Muscle layer of duodenum (tissue), 2 donors: ENCODE measurements at regions not wholly inside any gene's neighbourhood (a gene's known extent, or its start where the extent isn't known, plus 50 kb on each side); places are given as distances from the start of the nearest gene placed in this dataset.

ENCODE experiments used
- H3K27ac ChIP-seq: one replicate; pipeline ENCODE4 v1.7.0; 2013; ENCODE audit warnings: mild to moderate bottlenecking, low read length
- H3K27me3 ChIP-seq: one replicate; pipeline ENCODE4 v1.7.0; 2013; ENCODE audit warnings: low read depth, mild to moderate bottlenecking, control low read depth, low read length
- H3K36me3 ChIP-seq, 2 donors: one replicate each; pipeline ENCODE4 v1.7.0; 2013; ENCODE audit warnings: low read length in 2 of 2, control low read depth in 1 of 2, mild to moderate bottlenecking in 1 of 2; ENCODE audit not compliant: insufficient read depth in 2 of 2, control insufficient read depth in 1 of 2
- H3K4me1 ChIP-seq, 2 donors: one replicate each; pipeline ENCODE4 v1.7.0; 2013; ENCODE audit warnings: low read length in 2 of 2, mild to moderate bottlenecking in 2 of 2, control low read depth in 1 of 2, moderate library complexity in 1 of 2; ENCODE audit not compliant: insufficient read depth in 2 of 2, control insufficient read depth in 1 of 2
- H3K4me3 ChIP-seq, 2 donors: one replicate each; pipeline ENCODE4 v1.7.0; 2013; ENCODE audit warnings: low read length in 2 of 2, low read depth in 1 of 2, mild to moderate bottlenecking in 1 of 2
- H3K9me3 ChIP-seq, 2 donors: one replicate each; pipeline ENCODE4 v1.7.0; 2013; ENCODE audit warnings: low read length in 2 of 2, control low read depth in 1 of 2, mild to moderate bottlenecking in 1 of 2; ENCODE audit not compliant: control insufficient read depth in 1 of 2
- donor health status: healthy.

GRCh38 chr13:85663856-85664255 lies 135.4 kb downstream of the SLITRK6 start:
- Histone ChIP-seq H3K27ac (no peak overlapping the region), H3K4me3 (no peak overlapping the region), H3K36me3 (no peaks in the 10 kb centered on the region), H3K4me1 (no peaks in the 10 kb centered on the region), H3K27me3 (no peaks in the 10 kb centered on the region), H3K9me3 (no peaks in the 10 kb centered on the region)

GRCh38 chr13:85662186-85662585 lies 137.0 kb downstream of the SLITRK6 start:
- no peaks in the 10 kb centered on the region for H3K4me1 ChIP-seq
- H3K9me3 ChIP-seq = no peaks in the 10 kb centered on the region
- H3K27ac ChIP-seq = no peak overlapping the region
- H3K36me3 ChIP-seq = no peaks in the 10 kb centered on the region
- no peak overlapping the region for H3K4me3 ChIP-seq
- no peaks in the 10 kb centered on the region for H3K27me3 ChIP-seq

- Histone ChIP-seq H3K27me3 (no peaks in the 10 kb centered on the region), H3K36me3 (no peaks in the 10 kb centered on the region), H3K4me1 (no peaks in the 10 kb centered on the region), H3K4me3 (no peak overlapping the region), H3K9me3 (no peaks in the 10 kb centered on the region), H3K27ac (no peak overlapping the region)
These were observed 137.5 kb downstream of the SLITRK6 start for GRCh38 chr13:85661675-85662074.

- no peaks in the 10 kb centered on the region for H3K27me3 ChIP-seq
- no peaks in the 10 kb centered on the region for H3K36me3 ChIP-seq
- no peaks in the 10 kb centered on the region for H3K4me1 ChIP-seq
- no peaks in the 10 kb centered on the region for H3K9me3 ChIP-seq
- H3K27ac ChIP-seq = no peak overlapping the region
- no peak overlapping the region for H3K4me3 ChIP-seq
These were observed 139.7 kb downstream of the SLITRK6 start for GRCh38 chr13:85659493-85659892.

- Histone ChIP-seq H3K27ac (no peak overlapping the region), H3K36me3 (no peaks in the 10 kb centered on the region), H3K4me3 (no peak overlapping the region), H3K9me3 (no peaks in the 10 kb centered on the region), H3K27me3 (no peaks in the 10 kb centered on the region), H3K4me1 (no peaks in the 10 kb centered on the region)
These were observed 141.3 kb downstream of the SLITRK6 start for GRCh38 chr13:85657942-85658341.

GRCh38 chr13:85655040-85655439 lies 144.2 kb downstream of the SLITRK6 start:
- H3K36me3 ChIP-seq = no peaks in the 10 kb centered on the region

GRCh38 chr13:85654227-85654626 lies 145.0 kb downstream of the SLITRK6 start:
- no peaks in the 10 kb centered on the region for H3K4me1 ChIP-seq
- H3K4me3 ChIP-seq = no peak overlapping the region
- no peaks in the 10 kb centered on the region for H3K9me3 ChIP-seq
- no peak overlapping the region for H3K27ac ChIP-seq
- no peaks in the 10 kb centered on the region for H3K36me3 ChIP-seq
- H3K27me3 ChIP-seq = no peaks in the 10 kb centered on the region

More at GRCh38 chr13:85655040-85655439, 144.2 kb downstream of the SLITRK6 start:
- Histone ChIP-seq H3K4me1 (no peaks in the 10 kb centered on the region), H3K27ac (no peak overlapping the region), H3K4me3 (no peak overlapping the region), H3K9me3 (no peaks in the 10 kb centered on the region), H3K27me3 (no peaks in the 10 kb centered on the region)

GRCh38 chr13:85653681-85654080 lies 145.5 kb downstream of the SLITRK6 start:
- H3K4me1 ChIP-seq = no peaks in the 10 kb centered on the region
- no peaks in the 10 kb centered on the region for H3K9me3 ChIP-seq
- H3K4me3 ChIP-seq = no peak overlapping the region
- H3K27ac ChIP-seq = no peak overlapping the region
- no peaks in the 10 kb centered on the region for H3K27me3 ChIP-seq
- H3K36me3 ChIP-seq = no peaks in the 10 kb centered on the region

- Histone ChIP-seq H3K27ac (no peak overlapping the region), H3K36me3 (no peaks in the 10 kb centered on the region), H3K4me1 (no peaks in the 10 kb centered on the region), H3K9me3 (no peaks in the 10 kb centered on the region), H3K27me3 (no peaks in the 10 kb centered on the region), H3K4me3 (no peak overlapping the region)
These were observed 146.7 kb downstream of the SLITRK6 start for GRCh38 chr13:85652491-85652890.

- Histone ChIP-seq H3K36me3 (no peaks in the 10 kb centered on the region), H3K9me3 (no peaks in the 10 kb centered on the region), H3K27me3 (no peaks in the 10 kb centered on the region), H3K4me3 (no peak overlapping the region), H3K27ac (no peak overlapping the region), H3K4me1 (no peaks in the 10 kb centered on the region)
These were observed 147.8 kb downstream of the SLITRK6 start for GRCh38 chr13:85651440-85651839.

GRCh38 chr13:85650613-85651012 lies 148.6 kb downstream of the SLITRK6 start:
- no peaks in the 10 kb centered on the region for H3K9me3 ChIP-seq
- H3K27me3 ChIP-seq = no peaks in the 10 kb centered on the region
- H3K36me3 ChIP-seq = no peaks in the 10 kb centered on the region
- H3K27ac ChIP-seq = no peak overlapping the region
- no peak overlapping the region for H3K4me3 ChIP-seq
- no peaks in the 10 kb centered on the region for H3K4me1 ChIP-seq

- peaks cover 0 to 4% of the 10 kb centered on the region in 2 donors for H3K9me3 ChIP-seq
- no peak overlapping the region for H3K27ac ChIP-seq
- no peaks in the 10 kb centered on the region for H3K27me3 ChIP-seq
These were observed 158.5 kb downstream of the SLITRK6 start for GRCh38 chr13:85640727-85641126.

More at GRCh38 chr13:85640727-85641126, 158.5 kb downstream of the SLITRK6 start:
- H3K4me3 ChIP-seq = no peak overlapping the region
- no peaks in the 10 kb centered on the region for H3K36me3 ChIP-seq
- no peaks in the 10 kb centered on the region for H3K4me1 ChIP-seq
